GM19455 (cell line): ENCODE measurements at regions not wholly inside any gene's neighbourhood (a gene's known extent, or its start where the extent isn't known, plus 50 kb on each side); places are given as distances from the start of the nearest gene placed in this dataset.
"Not testable (repeated sequence)": the region's sequence is repeated elsewhere in the genome, so short reads cannot be mapped to it uniquely, and the experiment has no call there.

Source experiments
- ATAC-seq: cut with Tn5 transposase; IDR thresholded peaks from one replicate; pipeline ENCODE4 v1.9.1; 2021; ENCODE audit not compliant: unreplicated experiment

- ATAC-seq, result no peak
Observed at GRCh38 chr1:220942278-220942677, 63.0 kb downstream of the HLX start.

- ATAC-seq, result not testable (repeated sequence)
Observed at GRCh38 chr1:220942914-220943313, 63.7 kb downstream of the HLX start.

- ATAC-seq, result no peak
Observed at GRCh38 chr1:220943319-220943996, 64.2 kb downstream of the HLX start.

GRCh38 chr1:220950576-220950975, 71.3 kb downstream of the HLX start:
- no peak for ATAC-seq

GRCh38 chr1:220952961-220953643, 73.9 kb downstream of the HLX start:
- ATAC-seq, result no peak

- ATAC-seq, result no peak
Observed at GRCh38 chr1:220954321-220955075, 75.3 kb downstream of the HLX start.

GRCh38 chr1:220955116-220955515, 75.9 kb downstream of the HLX start:
- no peak for ATAC-seq

GRCh38 chr1:220956501-220957232, 77.4 kb downstream of the HLX start:
- no peak for ATAC-seq

GRCh38 chr1:220957233-220957605, 78.0 kb downstream of the HLX start:
- no peak for ATAC-seq

- no peak for ATAC-seq
Observed at GRCh38 chr1:220958234-220958633, 79.0 kb downstream of the HLX start.

- no peak for ATAC-seq
Observed at GRCh38 chr1:220962031-220962751, 82.9 kb downstream of the HLX start.

- no peak for ATAC-seq
Observed at GRCh38 chr1:220966041-220966440, 86.8 kb downstream of the HLX start.

GRCh38 chr1:220966473-220966872, 87.2 kb downstream of the HLX start:
- no peak for ATAC-seq

GRCh38 chr1:220966881-220967611, 87.8 kb downstream of the HLX start:
- no peak for ATAC-seq

GRCh38 chr1:220967911-220968310, 88.7 kb downstream of the HLX start:
- ATAC-seq, result no peak

GRCh38 chr1:220969281-220969680, 90.0 kb downstream of the HLX start:
- not testable (repeated sequence) for ATAC-seq

GRCh38 chr1:220970311-220970710, 91.1 kb downstream of the HLX start:
- ATAC-seq, result no peak

GRCh38 chr1:220971221-220971620, 92.0 kb downstream of the HLX start:
- no peak for ATAC-seq

- ATAC-seq, result no peak
Observed at GRCh38 chr1:220974431-220974830, 95.2 kb downstream of the HLX start.

- no peak for ATAC-seq
Observed at GRCh38 chr1:220976390-220976789, 97.1 kb downstream of the HLX start.
